Upper lobe of right lung (tissue), 1 donor: ENCODE measurements at regions not wholly inside any gene's neighbourhood (a gene's known extent, or its start where the extent isn't known, plus 50 kb on each side); places are given as distances from the start of the nearest gene placed in this dataset.

ENCODE experiments used
- ATAC-seq: fragments of 200-7000 bp; cut with Tn5 transposase; one replicate; pipeline ENCODE4 v1.9.1; 2020; ENCODE audit warnings: mild to moderate bottlenecking, moderate library complexity
- DNase-seq: peaks from one replicate; pipeline ENCODE4 v3.0.0-alpha.2; 2020
- H3K27ac ChIP-seq: fragments of 200-600 bp; one replicate; pipeline ENCODE4 v1.8.0; 2022
- H3K27me3 ChIP-seq: fragments of 200-600 bp; one replicate; pipeline ENCODE4 v1.8.0; 2022; ENCODE audit warnings: mild to moderate bottlenecking
- H3K36me3 ChIP-seq: fragments of 200-600 bp; one replicate; pipeline ENCODE4 v1.8.0; 2022
- H3K4me1 ChIP-seq: fragments of 200-600 bp; one replicate; pipeline ENCODE4 v1.8.0; 2022
- H3K4me3 ChIP-seq: fragments of 200-600 bp; one replicate; pipeline ENCODE4 v1.8.0; 2022; ENCODE audit warnings: mild to moderate bottlenecking
- H3K9me3 ChIP-seq: fragments of 200-600 bp; one replicate; pipeline ENCODE4 v1.8.0; 2022
- intact Hi-C: fragments of 100-400 bp; cut with DNase I; formaldehyde crosslinking; loops from one replicate; pipeline ENCODE4 v1.11.0; 2022
- TF ChIP-seq, protein P1 (sequence below): fragments of 200-600 bp; IDR thresholded peaks from one replicate; pipeline ENCODE4 v1.8.0; 2022; ENCODE audit warnings: antibody characterized with exemption
- donor health status: DM: no; HTN: yes; CAD: no; lungs with severe emphysema.

- H3K9me3 ChIP-seq: no peaks in the 10 kb centered on the region
- H3K27me3 ChIP-seq: no peaks in the 10 kb centered on the region
- no peak overlapping the region for H3K4me3 ChIP-seq
- H3K4me1 ChIP-seq: no peaks in the 10 kb centered on the region
- TF ChIP-seq, protein P1, sequence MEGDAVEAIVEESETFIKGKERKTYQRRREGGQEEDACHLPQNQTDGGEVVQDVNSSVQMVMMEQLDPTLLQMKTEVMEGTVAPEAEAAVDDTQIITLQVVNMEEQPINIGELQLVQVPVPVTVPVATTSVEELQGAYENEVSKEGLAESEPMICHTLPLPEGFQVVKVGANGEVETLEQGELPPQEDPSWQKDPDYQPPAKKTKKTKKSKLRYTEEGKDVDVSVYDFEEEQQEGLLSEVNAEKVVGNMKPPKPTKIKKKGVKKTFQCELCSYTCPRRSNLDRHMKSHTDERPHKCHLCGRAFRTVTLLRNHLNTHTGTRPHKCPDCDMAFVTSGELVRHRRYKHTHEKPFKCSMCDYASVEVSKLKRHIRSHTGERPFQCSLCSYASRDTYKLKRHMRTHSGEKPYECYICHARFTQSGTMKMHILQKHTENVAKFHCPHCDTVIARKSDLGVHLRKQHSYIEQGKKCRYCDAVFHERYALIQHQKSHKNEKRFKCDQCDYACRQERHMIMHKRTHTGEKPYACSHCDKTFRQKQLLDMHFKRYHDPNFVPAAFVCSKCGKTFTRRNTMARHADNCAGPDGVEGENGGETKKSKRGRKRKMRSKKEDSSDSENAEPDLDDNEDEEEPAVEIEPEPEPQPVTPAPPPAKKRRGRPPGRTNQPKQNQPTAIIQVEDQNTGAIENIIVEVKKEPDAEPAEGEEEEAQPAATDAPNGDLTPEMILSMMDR: no peak
- H3K27ac ChIP-seq: no peak overlapping the region
- intact Hi-C loops: no loop called here
- H3K36me3 ChIP-seq: no peaks in the 10 kb centered on the region
- ATAC-seq (no peak), DNase-seq (no peak)
Measured at GRCh38 chr17:55661256-55661758, 61.4 kb downstream of the TMEM100 start.

GRCh38 chr17:55660178-55660886 is 62.3 kb downstream of the TMEM100 start:
- TF ChIP-seq, protein P1: no peak
- no peak overlapping the region for H3K27ac ChIP-seq
- H3K36me3 ChIP-seq: no peaks in the 10 kb centered on the region
- no peaks in the 10 kb centered on the region for H3K4me1 ChIP-seq
- no peaks in the 10 kb centered on the region for H3K9me3 ChIP-seq
- DNase-seq (no peak), ATAC-seq (no peak)
- intact Hi-C loops: no loop called here
- no peaks in the 10 kb centered on the region for H3K27me3 ChIP-seq
- H3K4me3 ChIP-seq: no peak overlapping the region

- DNase-seq: no peak
- Histone ChIP-seq H3K27me3 (no peaks in the 10 kb centered on the region), H3K4me3 (no peak overlapping the region), H3K4me1 (no peaks in the 10 kb centered on the region), H3K27ac (no peak overlapping the region), H3K36me3 (no peaks in the 10 kb centered on the region), H3K9me3 (no peaks in the 10 kb centered on the region)
- intact Hi-C loops: no loop called here
- ATAC-seq: no peak
- TF ChIP-seq, protein P1: no peak
Measured at GRCh38 chr17:55659661-55660060, 63.0 kb downstream of the TMEM100 start.

- DNase-seq: no peak
Measured at GRCh38 chr17:55655777-55656176, 66.9 kb downstream of the TMEM100 start.

DNA sequence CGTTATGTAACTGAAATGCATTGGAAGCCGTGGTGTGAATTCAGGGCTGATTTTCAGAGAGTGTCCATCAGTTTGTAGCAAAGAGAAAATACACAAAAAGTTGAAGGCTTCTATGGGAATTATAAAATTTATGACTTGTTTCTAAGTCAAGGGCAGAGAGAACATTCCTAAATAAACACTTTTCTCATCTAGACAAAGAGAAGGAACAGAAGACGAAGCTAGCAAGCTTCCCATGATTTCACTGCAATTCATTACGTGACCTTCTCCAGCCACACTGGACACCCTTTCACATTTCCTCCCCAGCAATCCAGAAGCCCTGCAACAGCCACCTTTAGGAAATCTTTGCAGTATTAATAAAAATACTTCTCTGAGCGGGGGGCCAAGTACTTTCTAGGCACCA is 67.8 kb downstream of the TMEM100 start:
- DNase-seq: no peak
- H3K27ac ChIP-seq: no peak overlapping the region
- TF ChIP-seq, protein P1: no peak

More at GRCh38 chr17:55655777-55656176, 66.9 kb downstream of the TMEM100 start:
- Histone ChIP-seq H3K27ac (no peak overlapping the region), H3K4me1 (no peaks in the 10 kb centered on the region), H3K4me3 (no peak overlapping the region), H3K27me3 (no peaks in the 10 kb centered on the region), H3K36me3 (no peaks in the 10 kb centered on the region), H3K9me3 (no peaks in the 10 kb centered on the region)
- intact Hi-C loops: no loop called here
- ATAC-seq: no peak
- TF ChIP-seq, protein P1: no peak

More for the DNA sequence above, 67.8 kb downstream of the TMEM100 start:
- Histone ChIP-seq H3K27me3 (no peaks in the 10 kb centered on the region), H3K4me1 (no peaks in the 10 kb centered on the region), H3K9me3 (no peaks in the 10 kb centered on the region), H3K4me3 (no peak overlapping the region), H3K36me3 (no peaks in the 10 kb centered on the region)
- no peak for ATAC-seq
- intact Hi-C loops: no loop called here
